Pancreas (tissue), 10 donors: ENCODE measurements at regions not wholly inside any gene's neighbourhood (a gene's known extent, or its start where the extent isn't known, plus 50 kb on each side); places are given as distances from the start of the nearest gene placed in this dataset.
"Not testable (repeated sequence)": the region's sequence is repeated elsewhere in the genome, so short reads cannot be mapped to it uniquely, and the experiment has no call there.

Source experiments
- ATAC-seq, 4 donors: fragments of 200-7000 bp; cut with Tn5 transposase; one replicate each; pipeline versions ENCODE4 v1.8.0 to v1.9.1; 2020; ENCODE audit warnings: mild to moderate bottlenecking in 4 of 4, moderate library complexity in 4 of 4
- DNase-seq, 6 donors: peaks; one replicate each; pipeline ENCODE4 v3.0.0-alpha.2; 2020
- FAIRE-seq: peaks from 2 replicates; lab custom pipeline; 2012; peaks lifted over from hg19 to GRCh38; lab: Jason Lieb, UNC
- H3K27ac ChIP-seq, 4 donors: fragments of 200-600 bp; sonication (generic); 1 replicate in 3 of 4; 2 replicates in 1 of 4; pipeline versions ENCODE4 v1.5.0 to v1.8.0; 2020
- H3K27me3 ChIP-seq, 4 donors: fragments of 200-600 bp; one replicate each; pipeline ENCODE4 v1.8.0; 2021
- H3K36me3 ChIP-seq, 3 donors: fragments of 200-600 bp; sonication (generic) in 1 of 3; one replicate each; pipeline versions ENCODE4 v1.5.0 to v1.8.0; 2020 to 2021
- H3K4me1 ChIP-seq, 3 donors: fragments of 200-600 bp; one replicate each; pipeline ENCODE4 v1.8.0; 2021
- H3K4me3 ChIP-seq, 4 donors: fragments of 200-600 bp; sonication (generic) in 2 of 4; one replicate each; pipeline versions ENCODE4 v1.5.0 to v1.8.0; 2020 to 2021
- H3K9me3 ChIP-seq, 4 donors: fragments of 200-600 bp; one replicate each; pipeline ENCODE4 v1.8.0; 2021
- WGBS, 2 donors: extraction: QIAGEN DNeasy Blood & Tissue Kit; methylation state at CpG; one replicate each; pipeline ENCODE4 v1.1.7; 2013; 5-methylcytosine and 5-hydroxymethylcytosine counted together
- intact Hi-C, 3 donors: fragments of 100-400 bp; cut with DNase I; formaldehyde crosslinking; loops; one replicate each; pipeline versions ENCODE4 v1.11.1 to v1.14.2; 2022
- donor health status: healthy with polysubstance abuse.
- donor health status: DM: no; HTN: no; CAD: no; lungs with moderate emphysema.
- donor health status: DM: no; HTN: no; CAD: no.
- donor health status: control.
- donor health status: control.
- donor health status: Bipolar disorder and iron deficiency.
- donor health status: DM: yes; HTN: yes; CAD: no.
- donor health status: DM: no; HTN: no; CAD: no.
- donor health status: DM: no; HTN: no; CAD: no.
- donor health status: DM: yes; HTN: yes; CAD: no.

DNA sequence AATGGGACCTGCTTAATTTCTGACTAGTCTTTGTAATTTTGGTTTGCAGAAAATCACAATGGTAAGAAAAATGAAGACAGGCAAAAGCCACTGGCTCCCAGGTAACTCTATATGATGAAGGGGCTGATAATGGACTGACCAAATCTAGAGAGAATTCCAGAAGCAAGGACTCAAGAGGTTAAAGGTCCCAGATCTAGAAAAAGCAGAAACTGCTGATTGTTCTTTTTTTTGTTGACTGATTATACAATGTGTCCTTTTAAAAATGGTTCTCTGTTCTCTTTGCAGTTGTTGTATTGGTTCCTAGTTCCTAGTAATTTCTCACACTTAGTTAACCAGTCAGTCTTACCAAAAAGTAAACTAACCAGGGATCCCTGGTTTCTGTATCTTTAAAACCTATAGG lies 81.4 kb downstream of the PPIAL4C start:
- ATAC-seq, result peak in 3 of 4 donors; percentile 9 to 29 (median 11)

DNA sequence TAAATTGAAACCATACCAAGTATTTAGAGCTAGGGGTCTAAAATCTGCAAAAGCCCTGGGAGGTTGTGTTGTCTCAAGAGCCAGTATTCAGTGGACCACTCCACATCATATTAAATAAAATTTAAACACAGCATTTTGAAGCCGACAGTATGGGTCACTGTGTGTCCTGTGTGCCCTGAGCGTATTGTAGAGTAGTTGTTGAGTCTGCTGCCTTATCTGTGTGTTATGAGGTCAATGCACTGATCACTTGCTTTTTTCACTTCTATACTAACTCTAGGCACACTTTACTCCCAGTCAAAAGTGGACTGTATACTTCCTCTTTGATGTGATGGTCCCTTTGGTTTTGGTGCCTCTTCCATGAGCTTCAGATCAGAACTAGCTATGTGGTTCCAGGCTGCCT lies 81.9 kb downstream of the PPIAL4C start:
- intact Hi-C loops, H3K27ac ChIP-seq, H3K4me1 ChIP-seq, FAIRE-seq, H3K9me3 ChIP-seq, DNase-seq, H3K36me3 ChIP-seq, H3K27me3 ChIP-seq, H3K4me3 ChIP-seq: not testable (repeated sequence)
- 92 to 95% methylated on average over 2 of the region's 2 CpGs for WGBS, 2 donors
- ATAC-seq, result peak in 3 of 4 donors; percentile 6 to 10 (median 8)

More for the DNA sequence above, 81.4 kb downstream of the PPIAL4C start:
- H3K9me3 ChIP-seq, FAIRE-seq, H3K4me3 ChIP-seq, H3K27me3 ChIP-seq, DNase-seq, H3K36me3 ChIP-seq, H3K4me1 ChIP-seq, intact Hi-C loops: not testable (repeated sequence)
- H3K27ac ChIP-seq, result peak overlapping the region in 2 of 4 donors; percentile 28 to 56

DNA sequence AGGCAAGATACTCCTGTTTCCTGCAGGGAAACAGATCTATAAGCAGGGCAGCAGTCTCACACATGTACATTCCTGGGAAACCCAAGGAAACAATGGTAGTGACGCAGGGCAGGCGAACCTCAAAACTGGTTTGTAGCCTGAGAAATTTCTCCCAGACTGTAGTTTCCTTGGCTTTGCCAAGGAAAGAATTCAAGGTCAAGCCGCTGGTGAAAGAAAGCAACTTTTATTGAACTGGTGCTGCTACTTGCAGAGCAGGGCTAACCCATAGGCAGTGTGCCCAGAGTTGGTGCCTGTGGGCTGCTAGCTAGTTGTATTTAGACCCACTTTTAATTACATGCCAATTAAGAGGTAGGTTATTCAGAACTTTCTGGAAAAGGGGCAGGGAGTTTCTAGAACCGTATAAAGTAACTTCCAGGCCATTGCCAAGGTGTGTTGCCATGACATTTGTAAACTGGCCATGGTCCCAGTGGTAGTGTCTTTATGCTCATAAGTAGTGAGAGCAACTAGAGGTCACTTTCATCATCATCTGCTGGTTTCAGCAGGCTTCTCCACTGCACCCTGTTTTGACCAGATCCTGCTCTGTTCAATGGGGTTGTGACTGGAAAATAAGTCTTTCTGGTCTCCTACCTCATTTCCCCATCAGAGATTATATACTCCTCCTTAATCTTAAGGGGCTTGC lies 89.7 kb downstream of the PPIAL4C start:
- peak in 4 of 6 donors; percentile 4 to 34 (median 23) for DNase-seq
- WGBS, 2 donors, result 29 to 40% methylated on average over 4 of the region's 4 CpGs
- H3K27me3 ChIP-seq, intact Hi-C loops, FAIRE-seq, H3K9me3 ChIP-seq, H3K36me3 ChIP-seq, H3K27ac ChIP-seq, H3K4me1 ChIP-seq, H3K4me3 ChIP-seq: not testable (repeated sequence)
- ATAC-seq, result peak; percentile 50 to 86 (median 65)

DNA sequence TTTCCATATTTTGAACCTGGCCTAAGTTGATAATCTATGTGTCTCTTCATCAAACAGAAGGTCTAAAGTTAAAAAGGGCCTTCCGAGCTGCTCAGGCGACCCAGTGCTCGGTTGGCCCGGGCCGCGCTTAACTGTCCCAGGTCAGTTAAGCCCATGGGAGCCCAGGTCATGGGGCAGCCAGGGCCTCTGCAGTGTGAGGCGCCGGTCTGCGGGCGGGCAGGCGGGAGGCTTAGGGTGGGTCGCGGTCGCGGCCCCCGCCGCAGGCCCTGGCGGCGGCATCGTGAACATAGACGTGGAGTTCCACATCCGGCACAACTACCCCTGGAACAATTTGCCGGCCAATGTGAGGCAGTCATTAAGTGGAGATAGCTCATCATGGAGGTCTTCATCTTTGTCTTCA lies 91.3 kb downstream of the PPIAL4C start:
- FAIRE-seq, intact Hi-C loops, H3K4me3 ChIP-seq, H3K27me3 ChIP-seq, H3K27ac ChIP-seq, H3K4me1 ChIP-seq, ATAC-seq, H3K9me3 ChIP-seq, DNase-seq, H3K36me3 ChIP-seq: not testable (repeated sequence)
- 97 to 99% methylated on average over 15 to 23 of the region's 23 CpGs for WGBS, 2 donors

DNA sequence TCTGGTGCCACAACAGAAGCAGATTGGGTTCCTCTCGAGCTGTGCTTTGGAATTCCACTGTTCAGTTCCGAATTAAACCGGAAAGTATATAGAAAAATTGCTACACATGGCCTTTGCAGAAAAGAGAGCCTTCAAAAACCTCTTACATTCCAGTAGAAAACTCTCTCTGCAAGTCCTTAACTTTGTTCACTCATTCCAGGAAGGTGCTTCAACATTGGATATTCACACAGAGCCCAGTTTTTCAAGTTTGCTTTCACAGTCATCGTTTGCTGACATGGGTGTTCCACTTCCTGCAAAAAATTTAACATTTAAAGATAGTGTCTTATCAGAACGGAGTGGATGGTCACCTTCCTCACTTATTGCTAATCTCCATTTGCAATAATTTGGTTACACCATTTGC lies 93.7 kb downstream of the PPIAL4C start:
- H3K4me3 ChIP-seq, ATAC-seq, H3K36me3 ChIP-seq, H3K27ac ChIP-seq, H3K9me3 ChIP-seq, intact Hi-C loops, FAIRE-seq, H3K27me3 ChIP-seq, H3K4me1 ChIP-seq, DNase-seq: not testable (repeated sequence)
- 73 to 79% methylated on average over 5 of the region's 5 CpGs for WGBS, 2 donors

DNA sequence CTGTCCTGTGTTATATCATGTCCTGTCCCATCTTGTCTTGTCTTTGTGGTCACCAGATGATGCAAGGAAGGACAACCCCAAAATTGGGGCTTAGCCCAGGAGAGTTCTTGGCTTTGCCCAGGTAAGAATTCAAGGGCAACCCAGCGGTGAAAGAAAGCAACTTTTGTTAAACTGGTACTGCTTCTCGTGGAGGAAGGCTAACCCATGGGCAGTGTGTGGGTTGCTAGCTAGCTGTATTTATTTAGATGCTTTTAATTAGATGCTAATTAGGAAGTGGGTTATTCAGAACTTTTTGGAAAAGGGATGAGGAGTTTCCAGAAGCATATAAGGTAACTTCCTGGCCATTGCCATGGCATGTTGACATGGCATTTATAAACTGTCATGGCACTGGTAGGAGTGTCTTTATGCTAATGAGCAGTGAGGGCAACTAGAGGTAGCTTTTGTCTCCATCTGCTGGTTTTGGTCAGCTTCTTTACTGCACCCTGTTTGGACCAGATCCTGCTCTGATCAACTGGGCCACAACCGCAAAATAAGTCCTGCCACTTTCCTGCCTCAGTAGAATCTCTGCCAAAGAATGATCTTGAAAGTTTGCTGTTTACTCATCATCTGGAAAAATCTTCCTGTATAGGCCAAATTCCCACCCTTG lies 95.8 kb upstream of the FCGR1A start:
- H3K9me3 ChIP-seq, H3K27me3 ChIP-seq, H3K27ac ChIP-seq, H3K4me1 ChIP-seq, intact Hi-C loops, H3K36me3 ChIP-seq, FAIRE-seq, DNase-seq, H3K4me3 ChIP-seq: not testable (repeated sequence)
- no CpG with 5 or more reads among the region's 3 CpGs for WGBS, 2 donors
- peak; percentile 91 to 99 (median 98) for ATAC-seq

DNA sequence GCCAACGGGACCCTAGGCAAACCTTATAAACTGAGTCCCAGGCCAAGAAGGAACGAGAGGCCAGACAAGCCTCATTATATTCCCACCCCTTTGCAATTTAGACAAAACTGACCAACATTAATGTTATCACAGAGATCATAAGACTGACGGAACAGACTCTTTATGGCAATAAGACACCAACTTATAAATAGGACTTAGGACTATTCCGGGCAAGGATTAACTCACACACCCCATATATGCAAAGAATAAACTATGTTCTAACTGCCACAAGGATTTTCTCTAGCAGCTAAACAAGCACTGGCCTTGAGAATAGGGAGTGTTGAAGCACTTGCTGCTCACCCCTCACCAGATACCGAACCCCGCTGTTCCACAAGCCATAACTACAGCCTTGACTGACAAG lies 91.1 kb upstream of the FCGR1A start:
- intact Hi-C loops, H3K9me3 ChIP-seq, H3K4me1 ChIP-seq, H3K27ac ChIP-seq, H3K27me3 ChIP-seq, H3K36me3 ChIP-seq, H3K4me3 ChIP-seq, DNase-seq, ATAC-seq, FAIRE-seq: not testable (repeated sequence)
- 82 to 86% methylated on average over 4 of the region's 6 CpGs for WGBS, 2 donors

DNA sequence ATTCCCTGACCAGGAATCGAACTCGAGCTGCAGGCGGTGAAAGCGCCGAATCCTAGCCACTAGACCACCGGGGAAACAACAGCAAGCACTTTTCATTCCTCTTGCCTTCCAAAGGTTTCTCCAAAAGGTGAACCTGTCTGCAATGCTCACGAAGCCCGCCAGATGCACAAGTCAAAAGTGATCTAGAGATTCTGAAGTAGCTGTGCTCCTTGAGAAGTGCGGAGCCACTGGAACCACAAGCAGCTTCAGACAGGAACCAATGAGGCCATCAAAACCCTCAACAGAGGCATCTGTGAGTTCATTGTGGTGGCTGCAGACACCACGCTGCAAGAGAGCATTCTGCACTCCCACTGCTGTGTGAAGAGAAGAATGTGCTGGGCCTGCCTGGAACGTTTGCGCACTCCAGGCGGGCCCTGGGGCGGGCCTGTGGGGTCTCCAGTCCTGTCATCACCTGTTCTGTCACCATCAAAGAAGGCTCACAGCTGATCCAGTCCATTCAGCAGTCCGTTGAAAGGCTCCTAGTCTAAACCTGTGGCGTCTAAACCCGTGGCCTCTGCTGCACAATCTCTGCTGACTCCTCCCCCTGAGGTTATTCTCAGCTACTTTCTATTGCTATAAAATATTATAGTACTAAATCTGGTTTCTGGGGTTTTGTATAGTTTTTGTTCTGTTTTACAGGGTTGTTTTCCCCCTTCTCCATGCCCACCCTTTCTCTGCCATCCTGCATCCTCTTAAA lies 89.5 kb upstream of the FCGR1A start:
- H3K27ac ChIP-seq, ATAC-seq, H3K27me3 ChIP-seq, H3K36me3 ChIP-seq, intact Hi-C loops, H3K4me1 ChIP-seq, FAIRE-seq, H3K4me3 ChIP-seq, H3K9me3 ChIP-seq: not testable (repeated sequence)
- WGBS, 2 donors, result 94 to 99% methylated on average over 9 to 14 of the region's 17 CpGs
- peak in 1 of 6 donors; percentile 5 for DNase-seq

DNA sequence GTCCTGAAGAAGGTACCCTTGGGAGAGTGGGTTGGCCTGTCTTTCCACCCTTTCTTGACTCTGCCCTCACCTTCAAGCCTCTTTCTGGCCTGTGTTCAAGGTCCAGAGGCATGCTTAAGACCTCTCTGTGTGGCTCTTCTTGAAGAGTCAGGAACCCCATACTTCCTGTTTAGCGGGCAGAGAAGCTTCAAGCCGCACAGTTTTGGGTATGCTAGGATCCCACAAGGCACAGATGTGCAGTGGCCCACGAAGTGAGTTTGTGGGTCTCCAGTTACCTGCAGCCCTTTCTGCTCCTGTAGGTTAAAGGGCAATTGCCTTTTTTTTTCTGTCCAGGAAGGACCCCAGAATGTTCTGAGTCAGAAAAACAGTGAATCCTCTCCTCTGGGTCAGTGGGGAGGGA lies 87.4 kb upstream of the FCGR1A start:
- DNase-seq, intact Hi-C loops, H3K27me3 ChIP-seq, H3K27ac ChIP-seq, H3K9me3 ChIP-seq, FAIRE-seq, ATAC-seq, H3K4me1 ChIP-seq, H3K36me3 ChIP-seq, H3K4me3 ChIP-seq: not testable (repeated sequence)
- 86 to 88% methylated on average over 1 to 3 of the region's 3 CpGs for WGBS, 2 donors

DNA sequence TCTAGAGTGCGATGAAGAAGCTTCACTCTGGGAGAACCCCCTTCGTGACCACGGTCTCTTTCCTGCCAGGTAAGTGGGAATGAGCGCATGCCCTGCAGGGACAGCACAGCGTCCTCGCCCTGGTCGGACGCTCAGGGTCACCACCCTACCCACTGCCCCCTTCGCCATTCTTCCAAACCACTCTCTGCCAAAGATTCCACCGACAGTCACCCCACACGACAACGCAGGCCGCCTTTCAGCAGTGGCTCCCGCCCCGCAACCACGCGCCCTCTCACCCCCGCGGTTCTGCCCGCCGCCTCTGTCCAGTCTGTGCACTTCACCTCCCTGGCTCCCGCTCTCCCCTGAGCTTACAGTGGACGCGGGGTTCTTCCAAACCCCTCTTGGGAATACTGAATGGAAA lies 82.3 kb upstream of the FCGR1A start:
- H3K27ac ChIP-seq, H3K4me3 ChIP-seq, H3K4me1 ChIP-seq, H3K36me3 ChIP-seq, H3K9me3 ChIP-seq, H3K27me3 ChIP-seq, intact Hi-C loops, FAIRE-seq: not testable (repeated sequence)
- peak in 1 of 6 donors; percentile 10 for DNase-seq
- 17 to 22% methylated on average over 13 to 18 of the region's 24 CpGs for WGBS, 2 donors
- ATAC-seq, result peak in 1 of 4 donors; percentile 15

DNA sequence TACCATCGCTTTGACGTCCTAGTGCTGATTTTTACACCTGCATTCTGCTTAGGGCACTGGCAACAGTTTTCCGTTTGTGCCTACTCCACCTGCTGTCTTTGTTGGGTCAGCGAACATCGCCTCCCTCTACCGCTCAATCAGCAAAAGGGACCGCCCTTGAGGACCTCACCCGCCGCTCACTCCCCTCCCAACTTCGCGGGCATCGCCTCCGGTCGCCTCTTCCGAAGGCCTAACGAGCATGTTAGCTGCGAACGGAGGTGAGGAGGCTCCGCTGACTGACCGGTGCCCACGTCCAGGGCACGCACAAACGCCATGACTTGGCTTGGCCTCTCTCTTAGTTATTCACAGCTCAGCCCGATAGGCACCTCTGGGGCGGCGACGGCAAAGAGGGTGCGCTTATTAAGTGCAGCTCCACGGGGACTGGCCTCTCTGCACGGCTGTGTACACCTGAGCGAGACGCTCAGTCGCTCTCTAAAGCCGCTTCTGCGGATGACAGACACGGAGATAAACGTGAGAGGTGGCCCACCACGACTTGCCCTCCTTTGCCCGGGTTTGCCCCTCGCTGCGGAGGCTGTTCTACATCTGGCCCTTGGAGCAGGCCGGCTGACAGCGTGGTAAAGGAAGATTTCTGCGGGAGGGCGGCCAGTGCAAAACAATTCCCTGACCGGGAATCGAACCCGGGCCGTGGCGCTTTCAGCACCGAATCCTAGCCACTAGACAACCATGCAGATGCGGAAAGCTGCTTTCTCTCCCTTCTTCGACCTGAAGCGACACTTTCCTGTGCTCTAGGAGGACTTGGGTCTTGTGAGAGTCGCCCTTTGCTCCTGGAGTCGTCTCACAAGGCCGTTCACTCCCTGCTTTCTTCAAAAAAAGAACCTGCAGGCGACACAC lies 81.6 kb upstream of the FCGR1A start:
- H3K9me3 ChIP-seq, H3K4me3 ChIP-seq, H3K36me3 ChIP-seq, H3K27me3 ChIP-seq, FAIRE-seq, intact Hi-C loops, DNase-seq, H3K4me1 ChIP-seq, H3K27ac ChIP-seq: not testable (repeated sequence)
- no CpG with 5 or more reads among the region's 58 CpGs for WGBS, 2 donors
- ATAC-seq, result peak in 2 of 4 donors; percentile 25 to 59
